Smooth muscle cell (in vitro differentiated cells): ENCODE measurements at regions not wholly inside any gene's neighbourhood (a gene's known extent, or its start where the extent isn't known, plus 50 kb on each side); places are given as distances from the start of the nearest gene placed in this dataset.

Experiments used
- DNase-seq: peaks from one replicate; lab custom pipeline; 2025; ENCODE audit not compliant: unreplicated experiment; lab: John Stamatoyannopoulos, UW
- H2AFZ ChIP-seq: fragments of 200-600 bp; sonication (generic); 2 replicates; pipeline ENCODE4 v1.6.0; 2016; ENCODE audit warnings: antibody characterized with exemption, low read depth, mild to moderate bottlenecking
- H3F3A ChIP-seq: fragments of 200-600 bp; sonication (generic); 2 replicates; pipeline ENCODE4 v1.6.0; 2017; ENCODE audit warnings: antibody characterized with exemption, low read depth
- H3K27ac ChIP-seq: fragments of 200-600 bp; sonication (generic); 2 replicates; pipeline ENCODE4 v1.5.1; 2016; ENCODE audit warnings: low read depth, mild to moderate bottlenecking
- H3K27me3 ChIP-seq: fragments of 200-600 bp; sonication (generic); 2 replicates; pipeline ENCODE4 v1.6.1; 2016; ENCODE audit warnings: low read depth, mild to moderate bottlenecking
- H3K36me3 ChIP-seq: fragments of 200-600 bp; sonication (generic); 2 replicates; pipeline ENCODE4 v1.5.1; 2016; ENCODE audit warnings: low read depth
- H3K4me1 ChIP-seq: fragments of 200-600 bp; sonication (generic); 2 replicates; pipeline ENCODE4 v1.5.1; 2016; ENCODE audit warnings: low read depth
- H3K4me2 ChIP-seq: fragments of 200-600 bp; sonication (generic); 2 replicates; pipeline ENCODE4 v1.6.0; 2016; ENCODE audit warnings: mild to moderate bottlenecking
- H3K4me3 ChIP-seq: fragments of 200-600 bp; sonication (generic); 2 replicates; pipeline ENCODE4 v1.5.1; 2016; ENCODE audit warnings: mild to moderate bottlenecking
- H3K79me2 ChIP-seq: fragments of 200-600 bp; sonication (generic); 2 replicates; pipeline ENCODE4 v1.6.0; 2016; ENCODE audit warnings: low read depth, mild to moderate bottlenecking
- H3K9ac ChIP-seq: fragments of 200-600 bp; sonication (generic); 2 replicates; pipeline ENCODE4 v1.6.0; 2016; ENCODE audit warnings: low read depth
- H3K9me3 ChIP-seq: fragments of 200-600 bp; sonication (generic); replicated peaks from 2 replicates; pipeline ENCODE4 v1.5.1; 2016; ENCODE audit warnings: low read depth
- H4K20me1 ChIP-seq: fragments of 200-600 bp; sonication (generic); 2 replicates; pipeline ENCODE4 v1.6.0; 2016; ENCODE audit warnings: low read depth
- WGBS: methylation state at CpG from one replicate; pipeline ENCODE4 v1.1.7; 2016; ENCODE audit warnings: low lambda C conversion rate; 5-methylcytosine and 5-hydroxymethylcytosine counted together
- TF ChIP-seq, protein P1 (sequence below): fragments of 200-600 bp; sonication (generic); IDR thresholded peaks from 2 replicates; pipeline ENCODE4 v1.5.1; 2017; ENCODE audit warnings: borderline replicate concordance, mild to moderate bottlenecking, antibody characterized with exemption; ENCODE audit not compliant: insufficient read depth, poor library complexity, severe bottlenecking

DNA sequence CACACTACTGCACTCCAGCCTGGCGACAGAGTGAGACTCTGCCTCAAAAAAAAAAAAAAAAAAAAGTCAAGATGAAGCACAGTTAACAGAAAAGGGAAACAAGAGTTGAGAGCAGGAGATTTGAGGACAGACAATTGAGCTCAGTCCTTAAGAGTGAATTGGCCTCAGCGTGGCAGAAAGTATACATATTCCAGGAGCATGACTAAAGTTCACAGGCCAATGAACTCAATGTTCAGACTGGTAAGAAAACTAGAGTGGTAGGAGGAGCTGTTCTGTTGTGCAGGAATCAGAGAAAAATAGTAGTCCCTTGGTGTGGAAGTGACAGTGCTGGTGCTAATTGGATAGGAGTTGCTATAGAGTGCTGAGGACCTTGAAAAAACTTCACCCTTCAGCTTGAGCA is 60.0 kb downstream of the NRN1 start:
- Histone ChIP-seq H3K4me1 (no peaks in the 10 kb centered on the region), H2AFZ (no peak overlapping the region), H3K9ac (no peak overlapping the region), H3K4me2 (no peak overlapping the region), H3K27ac (no peak overlapping the region), H3K79me2 (no peaks in the 10 kb centered on the region), H3K36me3 (no peaks in the 10 kb centered on the region), H3K27me3 (no peaks in the 10 kb centered on the region), H4K20me1 (no peaks in the 10 kb centered on the region), H3F3A (no peaks in the 10 kb centered on the region), H3K4me3 (no peak overlapping the region), H3K9me3 (peaks cover 3% of the 10 kb centered on the region)
- no peak for DNase-seq
- TF ChIP-seq, protein P1, sequence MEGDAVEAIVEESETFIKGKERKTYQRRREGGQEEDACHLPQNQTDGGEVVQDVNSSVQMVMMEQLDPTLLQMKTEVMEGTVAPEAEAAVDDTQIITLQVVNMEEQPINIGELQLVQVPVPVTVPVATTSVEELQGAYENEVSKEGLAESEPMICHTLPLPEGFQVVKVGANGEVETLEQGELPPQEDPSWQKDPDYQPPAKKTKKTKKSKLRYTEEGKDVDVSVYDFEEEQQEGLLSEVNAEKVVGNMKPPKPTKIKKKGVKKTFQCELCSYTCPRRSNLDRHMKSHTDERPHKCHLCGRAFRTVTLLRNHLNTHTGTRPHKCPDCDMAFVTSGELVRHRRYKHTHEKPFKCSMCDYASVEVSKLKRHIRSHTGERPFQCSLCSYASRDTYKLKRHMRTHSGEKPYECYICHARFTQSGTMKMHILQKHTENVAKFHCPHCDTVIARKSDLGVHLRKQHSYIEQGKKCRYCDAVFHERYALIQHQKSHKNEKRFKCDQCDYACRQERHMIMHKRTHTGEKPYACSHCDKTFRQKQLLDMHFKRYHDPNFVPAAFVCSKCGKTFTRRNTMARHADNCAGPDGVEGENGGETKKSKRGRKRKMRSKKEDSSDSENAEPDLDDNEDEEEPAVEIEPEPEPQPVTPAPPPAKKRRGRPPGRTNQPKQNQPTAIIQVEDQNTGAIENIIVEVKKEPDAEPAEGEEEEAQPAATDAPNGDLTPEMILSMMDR = no peak
- WGBS = 86% methylated on average over 2 of the region's 2 CpGs

DNA sequence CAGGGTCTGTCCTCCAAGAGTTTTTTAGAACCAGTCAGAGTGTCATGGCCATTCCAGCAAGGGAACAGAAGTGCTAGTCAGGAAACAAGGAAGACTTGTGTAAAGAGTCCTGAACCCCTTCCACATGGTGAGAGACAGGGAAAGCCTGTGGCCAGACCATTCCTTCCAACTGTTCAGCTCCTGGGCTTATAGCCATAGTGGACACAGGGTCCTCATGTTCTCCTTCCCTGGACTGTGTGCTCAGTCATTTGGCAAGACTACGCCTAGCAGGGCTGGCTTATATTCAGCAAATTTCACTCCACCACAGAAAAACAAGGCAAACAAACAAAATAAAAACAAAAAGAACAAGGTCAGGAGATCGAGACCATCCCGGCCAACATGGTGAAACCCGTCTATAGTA is 60.5 kb downstream of the NRN1 start:
- WGBS = 87% methylated on average over 4 of the region's 4 CpGs
- no peak overlapping the region for H3K9ac ChIP-seq

DNA sequence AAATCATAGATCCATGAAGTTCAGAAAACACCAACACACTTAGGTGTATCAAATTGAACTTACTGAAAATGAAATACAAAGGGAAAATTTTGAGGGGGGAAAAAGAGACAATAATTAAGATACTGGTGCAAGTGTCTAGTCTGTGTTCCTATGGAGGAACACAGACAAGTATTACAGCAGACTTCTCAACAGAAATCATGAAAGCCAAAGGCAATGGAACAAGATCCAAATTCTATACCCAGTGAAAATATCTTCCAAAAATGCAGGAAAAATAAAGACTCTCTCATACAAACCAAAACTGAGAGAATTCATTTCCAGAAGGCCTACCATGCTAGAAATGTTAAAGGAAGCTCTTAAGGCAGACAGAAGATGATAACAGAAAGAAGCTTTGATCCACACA is 63.1 kb downstream of the NRN1 start:
- H3K9me3 ChIP-seq = peaks cover 3% of the 10 kb centered on the region
- no peaks in the 10 kb centered on the region for H3K4me1 ChIP-seq
- TF ChIP-seq, protein P1 = no peak
- H3K36me3 ChIP-seq = no peaks in the 10 kb centered on the region
- H3K79me2 ChIP-seq = no peaks in the 10 kb centered on the region
- no peak for DNase-seq
- H2AFZ ChIP-seq = no peak overlapping the region
- no peaks in the 10 kb centered on the region for H3F3A ChIP-seq
- H3K4me3 ChIP-seq = no peak overlapping the region
- no peaks in the 10 kb centered on the region for H3K27me3 ChIP-seq
- H3K9ac ChIP-seq = no peak overlapping the region
- H4K20me1 ChIP-seq = no peaks in the 10 kb centered on the region
- no peak overlapping the region for H3K4me2 ChIP-seq
- no peak overlapping the region for H3K27ac ChIP-seq

More for the DNA sequence above, 60.5 kb downstream of the NRN1 start:
- Histone ChIP-seq H3K79me2 (no peaks in the 10 kb centered on the region), H3F3A (no peaks in the 10 kb centered on the region), H3K36me3 (no peaks in the 10 kb centered on the region), H3K4me1 (no peaks in the 10 kb centered on the region), H4K20me1 (no peaks in the 10 kb centered on the region), H3K4me2 (no peak overlapping the region), H3K27me3 (no peaks in the 10 kb centered on the region), H2AFZ (no peak overlapping the region), H3K4me3 (no peak overlapping the region), H3K9me3 (peaks cover 3% of the 10 kb centered on the region), H3K27ac (no peak overlapping the region)
- TF ChIP-seq, protein P1 = no peak
- no peak for DNase-seq

DNA sequence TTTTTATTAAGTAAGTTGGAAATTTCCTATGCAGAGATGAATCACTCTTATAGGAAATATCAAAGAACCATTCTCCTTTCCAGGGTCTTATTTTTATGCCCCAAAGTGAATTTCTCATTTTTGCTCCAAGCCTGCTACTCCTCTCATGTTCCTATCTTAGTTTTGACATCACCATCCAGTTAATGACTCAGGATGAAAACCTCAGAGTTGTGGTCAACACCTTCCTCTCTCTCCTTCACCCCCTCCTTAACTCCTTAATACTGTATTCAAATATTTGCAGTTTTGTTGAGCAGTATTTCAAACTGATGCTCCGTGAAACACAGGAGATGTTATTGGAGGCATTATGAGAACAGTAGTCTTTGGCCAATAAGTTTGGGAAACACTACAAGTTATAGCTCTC is 64.1 kb downstream of the NRN1 start:
- 88% methylated on average over 1 of the region's 1 CpG for WGBS
- H2AFZ ChIP-seq = no peak overlapping the region
- no peak for DNase-seq
- no peak overlapping the region for H3K9ac ChIP-seq
- TF ChIP-seq, protein P1 = no peak
- no peaks in the 10 kb centered on the region for H3K4me1 ChIP-seq
- no peaks in the 10 kb centered on the region for H3K79me2 ChIP-seq
- no peaks in the 10 kb centered on the region for H4K20me1 ChIP-seq
- no peak overlapping the region for H3K27ac ChIP-seq
- H3K9me3 ChIP-seq = peaks cover 3% of the 10 kb centered on the region
- no peak overlapping the region for H3K4me2 ChIP-seq
- no peaks in the 10 kb centered on the region for H3K27me3 ChIP-seq
- no peak overlapping the region for H3K4me3 ChIP-seq
- no peaks in the 10 kb centered on the region for H3K36me3 ChIP-seq
- H3F3A ChIP-seq = no peaks in the 10 kb centered on the region
